ENCODE measurements at regions not wholly inside any gene's neighbourhood (a gene's known extent, or its start where the extent isn't known, plus 50 kb on each side); places are given as distances from the start of the nearest gene placed in this dataset.

GRCh38 chr5:167626341-167627123 lies 664.9 kb upstream of the WWC1 start:
- Mint-ChIP-seq H3K4me3 (no peak overlapping the region), H3K4me1 (no peaks in the 10 kb centered on the region), H3K36me3 (no peaks in the 10 kb centered on the region), H3K27me3 (no peaks in the 10 kb centered on the region), H3K27ac (no peak overlapping the region), H3K9me3 (peaks cover 1% of the 10 kb centered on the region)
- DNase-seq, result no peak

GRCh38 chr5:167629634-167630033 lies 661.8 kb upstream of the WWC1 start:
- H3K27ac Mint-ChIP-seq, result no peak overlapping the region

GRCh38 chr5:167631191-167631590 lies 660.3 kb upstream of the WWC1 start:
- Mint-ChIP-seq H3K27ac (no peak overlapping the region), H3K4me1 (no peaks in the 10 kb centered on the region), H3K9me3 (peaks cover 2% of the 10 kb centered on the region), H3K27me3 (no peaks in the 10 kb centered on the region), H3K4me3 (no peak overlapping the region), H3K36me3 (no peaks in the 10 kb centered on the region)
- DNase-seq, result no peak

More at GRCh38 chr5:167629634-167630033, 661.8 kb upstream of the WWC1 start:
- Mint-ChIP-seq H3K27me3 (no peaks in the 10 kb centered on the region), H3K4me3 (no peak overlapping the region), H3K4me1 (no peaks in the 10 kb centered on the region), H3K36me3 (no peaks in the 10 kb centered on the region), H3K9me3 (peaks cover 1% of the 10 kb centered on the region)
- no peak for DNase-seq

- H3K4me3 Mint-ChIP-seq, result no peak overlapping the region
- H3K27me3 Mint-ChIP-seq, result no peaks in the 10 kb centered on the region
- H3K27ac Mint-ChIP-seq, result no peak overlapping the region
- no peak for DNase-seq
- no peaks in the 10 kb centered on the region for H3K36me3 Mint-ChIP-seq
- peaks cover 2% of the 10 kb centered on the region for H3K9me3 Mint-ChIP-seq
- no peaks in the 10 kb centered on the region for H3K4me1 Mint-ChIP-seq
These were observed 658.3 kb upstream of the WWC1 start for GRCh38 chr5:167633114-167633513.

GRCh38 chr5:167633931-167634341 lies 657.5 kb upstream of the WWC1 start:
- no peak overlapping the region for H3K4me3 Mint-ChIP-seq
- peaks cover 2% of the 10 kb centered on the region for H3K9me3 Mint-ChIP-seq
- H3K4me1 Mint-ChIP-seq, result no peaks in the 10 kb centered on the region
- no peak for DNase-seq
- no peaks in the 10 kb centered on the region for H3K36me3 Mint-ChIP-seq
- H3K27me3 Mint-ChIP-seq, result no peaks in the 10 kb centered on the region
- no peak overlapping the region for H3K27ac Mint-ChIP-seq

GRCh38 chr5:167634432-167634831 lies 657.0 kb upstream of the WWC1 start:
- no peak overlapping the region for H3K27ac Mint-ChIP-seq

GRCh38 chr5:167638816-167639215 lies 652.6 kb upstream of the WWC1 start:
- Mint-ChIP-seq H3K9me3 (peaks cover 2% of the 10 kb centered on the region), H3K27ac (no peak overlapping the region), H3K27me3 (no peaks in the 10 kb centered on the region)

More at GRCh38 chr5:167634432-167634831, 657.0 kb upstream of the WWC1 start:
- peaks cover 2% of the 10 kb centered on the region for H3K9me3 Mint-ChIP-seq
- no peak for DNase-seq
- H3K4me3 Mint-ChIP-seq, result no peak overlapping the region
- no peaks in the 10 kb centered on the region for H3K27me3 Mint-ChIP-seq
- no peaks in the 10 kb centered on the region for H3K36me3 Mint-ChIP-seq
- no peaks in the 10 kb centered on the region for H3K4me1 Mint-ChIP-seq

GRCh38 chr5:167639273-167639672 lies 652.2 kb upstream of the WWC1 start:
- no peak for DNase-seq
- H3K27me3 Mint-ChIP-seq, result no peaks in the 10 kb centered on the region
- no peaks in the 10 kb centered on the region for H3K36me3 Mint-ChIP-seq
- no peak overlapping the region for H3K4me3 Mint-ChIP-seq
- H3K9me3 Mint-ChIP-seq, result peaks cover 2% of the 10 kb centered on the region
- no peaks in the 10 kb centered on the region for H3K4me1 Mint-ChIP-seq
- no peak overlapping the region for H3K27ac Mint-ChIP-seq

More at GRCh38 chr5:167638816-167639215, 652.6 kb upstream of the WWC1 start:
- H3K4me3 Mint-ChIP-seq, result no peak overlapping the region
- H3K4me1 Mint-ChIP-seq, result no peaks in the 10 kb centered on the region
- no peaks in the 10 kb centered on the region for H3K36me3 Mint-ChIP-seq
- DNase-seq, result no peak

- peaks cover 2% of the 10 kb centered on the region for H3K9me3 Mint-ChIP-seq
- no peak overlapping the region for H3K4me3 Mint-ChIP-seq
- no peaks in the 10 kb centered on the region for H3K4me1 Mint-ChIP-seq
- no peak overlapping the region for H3K27ac Mint-ChIP-seq
- H3K27me3 Mint-ChIP-seq, result no peaks in the 10 kb centered on the region
- DNase-seq, result no peak
- no peaks in the 10 kb centered on the region for H3K36me3 Mint-ChIP-seq
These were observed 651.7 kb upstream of the WWC1 start for GRCh38 chr5:167639766-167640165.

GRCh38 chr5:167642181-167642580 lies 649.3 kb upstream of the WWC1 start:
- H3K36me3 Mint-ChIP-seq, result no peaks in the 10 kb centered on the region
- H3K27me3 Mint-ChIP-seq, result no peaks in the 10 kb centered on the region
- no peaks in the 10 kb centered on the region for H3K9me3 Mint-ChIP-seq
- H3K4me1 Mint-ChIP-seq, result no peaks in the 10 kb centered on the region
- H3K4me3 Mint-ChIP-seq, result no peak overlapping the region
- no peak for DNase-seq
- no peak overlapping the region for H3K27ac Mint-ChIP-seq

GRCh38 chr5:167642779-167643517 lies 648.5 kb upstream of the WWC1 start:
- DNase-seq, result no peak
- H3K9me3 Mint-ChIP-seq, result no peaks in the 10 kb centered on the region
- H3K4me3 Mint-ChIP-seq, result no peak overlapping the region

GRCh38 chr5:167643631-167644280 lies 647.7 kb upstream of the WWC1 start:
- no peaks in the 10 kb centered on the region for H3K9me3 Mint-ChIP-seq
- no peak overlapping the region for H3K27ac Mint-ChIP-seq

More at GRCh38 chr5:167642779-167643517, 648.5 kb upstream of the WWC1 start:
- Mint-ChIP-seq H3K27me3 (no peaks in the 10 kb centered on the region), H3K27ac (no peak overlapping the region), H3K4me1 (no peaks in the 10 kb centered on the region), H3K36me3 (no peaks in the 10 kb centered on the region)

GRCh38 chr5:167644619-167645018 lies 646.8 kb upstream of the WWC1 start:
- Mint-ChIP-seq H3K4me3 (no peak overlapping the region), H3K9me3 (no peaks in the 10 kb centered on the region), H3K27me3 (no peaks in the 10 kb centered on the region), H3K4me1 (no peaks in the 10 kb centered on the region), H3K27ac (no peak overlapping the region), H3K36me3 (no peaks in the 10 kb centered on the region)
- DNase-seq, result no peak

More at GRCh38 chr5:167643631-167644280, 647.7 kb upstream of the WWC1 start:
- Mint-ChIP-seq H3K4me3 (no peak overlapping the region), H3K4me1 (no peaks in the 10 kb centered on the region), H3K27me3 (no peaks in the 10 kb centered on the region), H3K36me3 (no peaks in the 10 kb centered on the region)
- DNase-seq, result no peak

GRCh38 chr5:167649471-167649870 lies 642.0 kb upstream of the WWC1 start:
- Mint-ChIP-seq H3K4me1 (no peaks in the 10 kb centered on the region), H3K27ac (no peak overlapping the region), H3K4me3 (no peak overlapping the region), H3K9me3 (no peaks in the 10 kb centered on the region), H3K36me3 (no peaks in the 10 kb centered on the region), H3K27me3 (no peaks in the 10 kb centered on the region)
- DNase-seq, result no peak

- Mint-ChIP-seq H3K27me3 (no peaks in the 10 kb centered on the region), H3K36me3 (no peaks in the 10 kb centered on the region), H3K4me3 (no peak overlapping the region), H3K27ac (no peak overlapping the region), H3K4me1 (no peaks in the 10 kb centered on the region), H3K9me3 (no peaks in the 10 kb centered on the region)
- DNase-seq, result no peak
These were observed 638.8 kb upstream of the WWC1 start for GRCh38 chr5:167652690-167653089.

Measured in activated naive CD8-positive, alpha-beta T cell treated with anti-CD3 and anti-CD28 coated beads for 36 hours (primary cell).